ENCODE measurements at regions not wholly inside any gene's neighbourhood (a gene's known extent, or its start where the extent isn't known, plus 50 kb on each side); places are given as distances from the start of the nearest gene placed in this dataset.

- no peak for DNase-seq
Measured at GRCh38 chr5:93313672-93314071, 267.3 kb downstream of the NR2F1-AS1 start.

- no peak for DNase-seq
Measured at GRCh38 chr5:93311881-93312280, 269.1 kb downstream of the NR2F1-AS1 start.

DNA sequence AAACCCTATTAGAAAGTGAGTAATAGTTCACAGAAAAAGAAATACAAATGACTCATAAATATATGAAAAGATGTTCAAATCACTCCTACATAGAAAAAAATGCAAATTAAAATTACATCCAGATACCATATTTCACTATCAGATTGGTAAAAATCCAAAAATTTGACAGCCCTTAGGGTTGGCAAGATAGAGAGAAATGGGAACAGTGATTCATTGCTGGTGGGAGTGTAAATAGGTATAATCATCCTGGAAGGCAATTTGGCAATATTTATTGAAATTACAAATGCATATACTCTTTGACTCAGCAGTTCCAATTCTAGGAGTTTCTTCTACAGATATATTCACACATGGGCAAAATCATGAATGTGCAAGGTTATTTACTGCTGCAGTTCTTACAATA lies 273.5 kb downstream of the NR2F1-AS1 start:
- no peak for DNase-seq

DNA sequence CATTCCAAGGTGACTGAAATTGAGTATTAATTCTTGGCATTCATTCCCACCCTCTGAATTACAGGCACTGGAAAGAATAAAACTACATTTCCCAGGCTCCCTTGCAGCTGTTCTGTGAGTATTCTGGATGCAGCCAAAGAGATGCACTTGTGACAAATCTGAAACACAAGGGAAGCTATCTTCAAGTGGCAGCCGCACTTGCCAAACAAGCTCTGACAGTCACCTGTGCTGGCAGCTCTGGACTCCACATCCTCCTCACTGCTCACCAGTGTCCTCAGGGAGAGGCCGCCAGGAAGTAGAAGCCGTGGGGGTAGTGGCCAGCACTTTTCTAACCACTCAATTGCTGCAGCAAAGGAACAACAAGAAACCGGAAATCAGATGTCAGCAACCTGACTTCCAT lies 275.0 kb downstream of the NR2F1-AS1 start:
- DNase-seq = no peak

- no peak for DNase-seq
Measured at GRCh38 chr5:93304456-93305250, 276.4 kb downstream of the NR2F1-AS1 start.

GRCh38 chr5:93303291-93303691 lies 277.7 kb downstream of the NR2F1-AS1 start:
- DNase-seq = no peak

- DNase-seq = no peak
Measured at GRCh38 chr5:93302711-93303110, 278.3 kb downstream of the NR2F1-AS1 start.

- no peak for DNase-seq
Measured at GRCh38 chr5:93300945-93301344, 280.1 kb downstream of the NR2F1-AS1 start.

DNA sequence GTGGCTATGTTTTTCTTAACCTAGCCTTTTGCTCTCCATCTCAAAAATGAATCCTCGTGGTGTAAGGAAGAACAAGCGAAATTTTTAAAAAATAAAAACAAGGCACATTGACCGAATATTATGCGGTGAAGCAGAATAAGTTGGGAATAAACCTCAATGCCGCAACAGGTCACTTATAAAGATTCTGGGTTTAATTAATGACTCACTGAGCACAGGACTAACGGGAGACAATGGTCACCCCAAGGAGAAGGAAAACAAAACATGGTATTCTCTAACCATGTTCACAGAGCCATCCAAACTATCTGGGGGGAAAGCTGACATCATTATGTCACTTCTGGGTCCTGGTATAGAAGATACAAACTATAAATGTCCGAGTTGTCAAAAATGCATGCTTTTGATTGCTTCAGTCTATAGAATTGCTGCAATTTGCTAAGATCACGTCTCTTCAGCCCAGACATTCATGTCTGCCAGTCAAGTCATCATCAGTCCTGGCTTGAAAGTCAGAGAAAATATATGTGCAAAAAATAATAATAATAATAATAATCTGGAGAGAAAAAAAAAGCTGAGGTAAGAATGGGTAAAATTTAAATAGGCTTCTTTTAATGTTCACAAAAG lies 280.6 kb downstream of the NR2F1-AS1 start:
- DNase-seq = no peak

GRCh38 chr5:93299681-93300308 lies 281.2 kb downstream of the NR2F1-AS1 start:
- no peak for DNase-seq

- no peak for DNase-seq
Measured at GRCh38 chr5:93297116-93297515, 283.9 kb downstream of the NR2F1-AS1 start.

GRCh38 chr5:93296338-93296737 lies 284.7 kb downstream of the NR2F1-AS1 start:
- no peak for DNase-seq

DNA sequence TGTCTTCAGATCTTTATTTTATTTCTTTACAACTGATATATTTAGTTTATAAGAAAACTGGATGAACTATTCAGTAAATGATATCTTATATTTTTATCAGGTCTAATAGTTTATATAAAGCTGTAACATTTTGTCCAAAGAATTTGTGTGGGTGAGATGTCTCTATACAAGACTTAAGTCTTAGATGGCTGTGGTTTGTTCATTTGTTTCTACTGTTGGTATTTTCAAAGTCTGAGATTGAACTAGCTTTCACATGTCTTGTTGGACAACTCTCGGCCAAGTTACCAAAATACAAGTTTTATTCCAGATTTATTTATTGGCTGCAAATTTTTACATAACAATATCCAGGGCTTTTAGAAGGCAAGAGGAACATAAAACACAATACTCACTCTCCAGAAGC lies 286.0 kb downstream of the NR2F1-AS1 start:
- DNase-seq = no peak

GRCh38 chr5:93294199-93294598 lies 286.8 kb downstream of the NR2F1-AS1 start:
- no peak for DNase-seq

GRCh38 chr5:93289942-93290341 lies 291.1 kb downstream of the NR2F1-AS1 start:
- no peak for DNase-seq

GRCh38 chr5:93285461-93285860 lies 295.6 kb downstream of the NR2F1-AS1 start:
- DNase-seq = no peak

DNA sequence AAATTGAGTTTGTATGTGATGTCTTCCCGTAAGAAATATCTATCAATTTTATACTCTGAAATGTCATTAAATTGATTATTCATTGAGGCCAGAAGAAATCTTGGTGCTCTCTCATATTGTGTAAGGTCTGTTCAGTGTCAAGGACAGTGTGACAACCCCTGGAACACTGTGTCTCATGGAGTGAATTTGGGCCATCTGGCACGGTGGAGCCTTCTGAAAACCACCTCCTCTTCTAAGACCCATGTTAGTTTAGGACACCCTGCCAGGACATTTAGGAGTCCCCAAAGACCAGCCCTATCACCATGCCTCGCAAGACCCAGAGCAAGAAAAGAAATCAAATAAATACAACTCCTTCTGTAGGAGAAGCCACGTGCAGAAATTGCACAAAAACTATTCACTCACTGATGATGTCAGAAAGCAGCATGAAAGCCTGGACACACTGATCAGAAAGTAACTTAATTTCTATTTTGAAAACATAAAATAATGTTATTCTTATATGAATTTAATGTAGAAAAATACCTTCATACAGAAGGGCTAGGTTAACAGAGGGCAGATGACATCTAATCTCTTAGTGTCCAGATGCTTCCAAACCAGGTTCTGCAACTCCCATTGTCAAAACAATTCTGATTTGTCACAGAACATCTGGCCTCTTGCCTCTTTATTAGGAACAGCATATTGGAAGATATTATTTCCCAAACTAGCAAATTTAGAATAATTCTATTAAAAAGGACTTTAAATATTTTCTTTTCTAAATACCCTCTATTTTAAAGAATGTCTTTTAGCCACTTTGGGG lies 298.8 kb downstream of the NR2F1-AS1 start:
- DNase-seq = no peak

DNA sequence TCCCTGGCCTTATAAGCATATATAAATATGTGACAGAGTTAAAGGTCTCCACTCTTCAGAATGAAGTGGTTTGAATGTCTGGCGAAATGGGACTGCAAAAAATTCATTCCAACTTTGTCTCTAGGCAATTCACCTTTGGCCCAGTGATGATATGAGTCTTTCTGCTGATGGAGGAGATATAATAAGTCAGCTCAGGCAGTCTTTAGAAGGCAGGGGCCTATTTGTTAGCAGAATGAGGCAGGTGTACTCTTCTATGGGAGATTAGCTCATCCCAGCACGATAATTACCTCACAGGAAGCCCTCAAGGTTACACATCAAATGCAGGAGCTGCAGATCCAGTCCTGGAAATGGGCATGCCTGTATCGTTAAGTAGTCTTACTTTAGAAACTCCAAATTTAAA lies 300.5 kb downstream of the NR2F1-AS1 start:
- DNase-seq = no peak

- no peak for DNase-seq
Measured at GRCh38 chr5:93279296-93279963, 301.6 kb downstream of the NR2F1-AS1 start.

DNA sequence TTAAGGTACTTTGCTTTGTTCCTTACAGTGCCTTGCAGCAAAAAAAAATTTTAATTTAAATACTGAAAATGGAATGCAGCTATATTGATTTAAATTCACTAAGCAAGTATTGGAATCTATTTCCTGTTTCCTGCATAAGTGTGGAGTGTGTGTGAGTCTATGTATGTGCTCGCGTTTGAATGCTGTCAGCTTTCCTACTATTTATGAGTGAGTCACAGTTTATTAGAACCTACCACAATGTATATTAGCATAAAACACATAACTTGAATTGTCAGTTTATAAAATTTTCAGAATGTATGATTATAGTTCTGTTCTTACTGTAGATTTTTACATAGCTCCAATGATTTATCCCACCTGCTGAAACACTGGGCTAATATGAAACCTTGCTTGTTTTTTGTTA lies 302.1 kb downstream of the NR2F1-AS1 start:
- no peak for DNase-seq

GRCh38 chr5:93277051-93277450 lies 304.0 kb downstream of the NR2F1-AS1 start:
- DNase-seq = no peak

DNA sequence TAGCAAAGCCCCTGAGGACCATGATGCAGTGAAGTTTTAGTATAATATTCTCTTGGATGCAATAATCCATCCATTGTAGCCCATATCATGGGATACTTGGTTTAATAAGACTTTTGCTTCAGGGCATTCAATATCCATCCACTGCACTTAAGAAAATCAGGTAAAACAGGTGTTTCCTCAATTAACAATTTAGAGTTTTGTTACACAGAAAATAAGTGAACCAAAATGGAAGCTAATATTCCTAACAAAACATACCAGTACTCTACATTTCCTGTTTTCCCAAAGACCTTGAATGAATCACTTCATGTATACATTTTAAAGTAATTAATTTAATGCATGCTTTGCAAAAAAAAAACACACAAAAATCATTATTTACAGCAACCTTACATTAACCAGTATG lies 305.6 kb downstream of the NR2F1-AS1 start:
- no peak for DNase-seq

DNA sequence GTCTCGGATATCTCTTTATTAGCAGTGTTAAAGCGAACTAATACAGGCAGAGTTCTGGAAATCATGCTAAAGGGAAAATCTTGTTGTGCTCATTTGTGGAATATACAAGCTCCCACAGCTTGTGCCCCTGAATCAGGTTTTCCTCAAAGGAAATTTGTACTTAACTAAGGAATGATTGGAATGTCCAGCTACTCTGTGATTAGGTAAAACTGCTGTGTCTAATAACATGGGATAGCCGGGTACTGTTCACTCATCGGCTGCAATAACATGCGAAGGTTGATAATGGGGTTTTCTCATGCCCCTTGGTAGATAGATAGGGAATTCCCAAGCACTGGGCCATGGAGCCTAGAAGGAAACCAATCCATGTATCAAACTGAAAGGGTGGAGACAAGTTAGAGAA lies 306.7 kb downstream of the NR2F1-AS1 start:
- no peak for DNase-seq
